T1000 (cell line): ENCODE measurements at regions not wholly inside any gene's neighbourhood (a gene's known extent, or its start where the extent isn't known, plus 50 kb on each side); places are given as distances from the start of the nearest gene placed in this dataset.
"Not testable (repeated sequence)": the region's sequence is repeated elsewhere in the genome, so short reads cannot be mapped to it uniquely, and the experiment has no call there.

ENCODE experiments used
- DNase-seq: peaks from one replicate; lab custom pipeline; 2025; ENCODE audit warnings: mixed read lengths; lab: John Stamatoyannopoulos, UW

DNA sequence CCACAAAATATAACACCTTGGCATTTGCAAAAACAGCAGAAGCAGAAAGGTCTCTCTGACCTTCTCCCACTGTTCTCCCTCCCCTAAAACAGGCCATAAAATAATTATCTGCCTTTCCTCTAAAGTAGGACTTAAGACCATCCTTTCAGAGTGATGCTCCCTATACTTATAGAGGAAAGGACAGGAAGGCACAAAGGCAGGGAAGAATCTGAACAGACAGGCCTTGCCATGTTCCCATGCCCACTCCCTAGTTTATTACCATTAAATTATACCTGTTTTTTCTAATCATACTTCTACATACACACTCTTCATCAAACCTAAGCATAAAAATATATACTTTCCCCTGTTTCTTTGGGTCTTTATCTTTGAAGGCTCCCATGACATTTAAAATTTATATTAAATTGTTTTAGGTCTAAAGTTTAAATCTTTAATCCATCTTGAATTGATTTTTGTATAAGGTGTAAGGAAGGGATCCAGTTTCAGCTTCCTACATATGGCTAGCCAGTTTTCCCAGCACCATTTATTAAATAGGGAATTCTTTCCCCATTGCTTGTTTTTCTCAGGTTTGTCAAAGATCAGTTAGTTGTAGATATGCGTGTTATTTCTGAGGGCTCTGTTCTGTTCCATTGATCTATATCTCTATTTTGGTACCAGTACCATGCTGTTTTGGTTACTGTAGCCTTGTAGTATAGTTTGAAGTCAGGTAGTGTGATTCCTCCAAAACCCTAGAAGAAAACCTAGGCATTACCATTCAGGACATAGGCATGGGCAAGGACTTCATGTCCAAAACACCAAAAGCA is 755.8 kb upstream of the ADGRB3 start:
- not testable (repeated sequence) for DNase-seq

DNA sequence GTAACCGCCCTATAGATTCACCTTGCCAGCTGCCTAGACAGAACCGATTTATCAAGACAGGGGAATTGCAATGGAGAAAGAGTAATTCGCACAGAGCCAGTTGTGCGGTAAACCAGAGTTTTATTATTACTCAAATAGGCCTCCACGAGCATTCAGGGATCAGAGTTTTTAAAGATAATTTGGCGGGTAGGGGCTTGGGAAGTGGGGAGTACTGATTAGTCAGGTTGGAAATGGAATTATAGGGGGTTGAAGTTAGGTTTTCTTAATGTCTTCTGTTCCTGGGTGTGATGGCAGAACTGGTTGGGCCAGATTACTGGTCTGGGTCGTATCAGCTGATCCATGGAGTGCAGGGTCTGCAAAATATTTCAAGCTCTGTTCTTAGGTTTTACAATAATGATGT is 756.9 kb upstream of the ADGRB3 start:
- not testable (repeated sequence) for DNase-seq

DNA sequence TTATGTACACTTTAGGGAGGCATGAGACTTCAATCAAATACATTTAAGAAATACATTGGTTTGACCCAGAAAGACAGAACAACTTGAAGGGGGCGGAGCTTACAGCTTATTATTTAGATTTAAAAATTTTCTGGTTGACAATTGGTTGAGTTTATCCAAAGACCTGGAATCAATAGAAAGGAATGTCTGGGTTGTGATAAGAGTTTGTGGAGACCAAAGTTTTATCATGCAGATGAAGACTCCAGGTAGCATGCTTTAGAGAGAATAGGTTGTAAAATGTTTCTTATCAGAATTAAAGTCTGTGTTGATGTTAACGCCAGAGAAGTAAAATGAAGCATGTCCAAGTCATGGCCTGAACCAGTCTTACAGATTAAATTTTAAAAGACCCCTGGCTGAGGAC is 757.8 kb upstream of the ADGRB3 start:
- DNase-seq = no peak

DNA sequence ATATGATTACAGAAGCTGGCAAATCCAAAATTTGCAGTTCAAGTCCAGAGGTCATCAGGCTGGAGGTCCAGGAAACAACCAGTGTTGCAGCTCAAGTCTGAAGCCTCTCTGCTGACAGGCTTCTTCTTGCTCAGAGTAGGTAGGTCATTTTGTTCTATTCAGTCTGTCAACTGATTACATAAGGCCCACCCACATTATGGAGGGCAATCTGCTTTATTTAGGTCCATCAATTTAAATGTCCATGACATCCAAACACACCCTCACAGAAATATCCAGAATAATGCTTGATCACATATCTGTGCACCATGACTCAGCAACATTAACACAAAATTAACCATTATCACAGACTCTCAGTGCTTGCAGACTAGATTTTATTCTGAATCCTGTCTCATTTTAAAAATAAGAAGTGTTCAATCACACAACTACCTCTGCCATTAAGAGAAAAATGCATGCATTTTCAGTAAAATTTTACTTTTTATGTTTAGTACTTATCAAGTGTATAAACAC is 759.2 kb upstream of the ADGRB3 start:
- DNase-seq = no peak

DNA sequence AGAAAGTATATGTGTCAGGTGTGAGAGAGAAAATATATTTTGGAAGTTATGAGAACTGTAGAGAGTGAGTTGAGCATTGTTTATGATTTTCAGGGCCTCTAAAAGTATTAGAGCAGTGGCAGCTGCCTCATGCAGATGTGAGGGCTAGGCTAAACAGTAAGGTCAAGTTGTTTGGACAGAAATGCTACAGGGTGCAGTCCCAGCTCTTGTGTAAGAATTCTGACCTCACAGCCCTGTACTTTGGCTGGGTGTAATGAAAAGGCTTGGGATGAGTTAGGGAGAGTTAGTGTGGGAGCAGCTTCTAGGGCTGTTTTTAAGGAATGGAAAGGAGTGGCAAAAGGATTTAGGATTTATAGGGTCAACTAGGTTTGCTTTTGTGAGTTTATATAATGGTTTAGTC is 764.8 kb upstream of the ADGRB3 start:
- no peak for DNase-seq

DNA sequence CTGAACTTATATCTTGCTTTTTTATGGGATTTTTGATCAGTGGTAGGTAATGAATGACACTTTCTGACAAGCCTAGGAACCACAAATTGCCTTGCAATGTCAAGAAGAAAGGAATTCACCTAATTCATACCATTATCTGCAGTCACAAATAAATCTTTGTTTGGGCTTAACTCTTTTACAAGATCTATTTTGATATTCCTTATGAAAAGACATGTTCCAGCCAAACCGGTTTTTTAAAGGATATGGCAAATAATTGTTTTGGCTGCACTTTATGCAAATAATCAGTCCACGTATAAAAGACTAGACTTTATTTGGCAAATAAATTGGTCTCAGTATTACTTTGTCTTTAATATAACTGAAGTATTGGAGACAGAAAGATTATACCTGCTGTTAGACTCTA is 771.7 kb upstream of the ADGRB3 start:
- no peak for DNase-seq

DNA sequence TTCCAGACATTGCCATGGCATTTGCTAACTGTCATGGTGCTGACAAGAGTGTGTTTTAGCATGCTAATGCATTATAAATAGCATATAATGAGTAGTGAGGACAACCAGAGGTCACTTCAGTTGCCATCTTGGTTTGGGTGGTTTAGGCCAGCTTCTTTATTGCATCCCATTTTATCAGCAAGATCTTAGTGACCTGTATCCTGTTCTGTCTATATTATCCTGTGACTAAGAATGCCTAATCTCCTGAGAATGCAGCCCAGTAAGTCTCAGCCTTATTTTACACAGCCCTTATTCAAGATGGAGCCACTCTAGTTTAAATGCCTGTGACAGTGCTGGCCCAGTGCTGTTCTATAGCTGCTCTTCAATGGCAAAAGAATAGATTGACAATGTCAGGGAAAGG is 781.0 kb upstream of the ADGRB3 start:
- no peak for DNase-seq

DNA sequence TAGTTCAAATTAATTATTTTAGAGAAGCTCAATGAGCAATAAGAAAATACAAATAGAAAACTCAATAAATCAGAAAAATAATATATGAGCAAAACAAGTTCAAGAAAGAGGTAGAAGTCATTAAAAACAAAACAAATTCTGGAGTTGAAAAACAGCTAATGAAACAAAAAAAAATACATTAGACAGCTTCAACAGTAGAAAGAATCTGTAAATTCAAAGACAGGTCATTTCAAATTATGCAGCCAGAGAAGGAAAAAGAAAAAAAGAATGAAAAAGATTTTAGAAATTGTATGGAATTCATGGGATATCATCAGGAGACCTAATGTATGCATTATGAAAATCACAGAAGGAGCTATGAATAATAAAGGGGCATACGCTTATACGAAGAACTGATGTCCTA is 795.3 kb upstream of the ADGRB3 start:
- no peak for DNase-seq

DNA sequence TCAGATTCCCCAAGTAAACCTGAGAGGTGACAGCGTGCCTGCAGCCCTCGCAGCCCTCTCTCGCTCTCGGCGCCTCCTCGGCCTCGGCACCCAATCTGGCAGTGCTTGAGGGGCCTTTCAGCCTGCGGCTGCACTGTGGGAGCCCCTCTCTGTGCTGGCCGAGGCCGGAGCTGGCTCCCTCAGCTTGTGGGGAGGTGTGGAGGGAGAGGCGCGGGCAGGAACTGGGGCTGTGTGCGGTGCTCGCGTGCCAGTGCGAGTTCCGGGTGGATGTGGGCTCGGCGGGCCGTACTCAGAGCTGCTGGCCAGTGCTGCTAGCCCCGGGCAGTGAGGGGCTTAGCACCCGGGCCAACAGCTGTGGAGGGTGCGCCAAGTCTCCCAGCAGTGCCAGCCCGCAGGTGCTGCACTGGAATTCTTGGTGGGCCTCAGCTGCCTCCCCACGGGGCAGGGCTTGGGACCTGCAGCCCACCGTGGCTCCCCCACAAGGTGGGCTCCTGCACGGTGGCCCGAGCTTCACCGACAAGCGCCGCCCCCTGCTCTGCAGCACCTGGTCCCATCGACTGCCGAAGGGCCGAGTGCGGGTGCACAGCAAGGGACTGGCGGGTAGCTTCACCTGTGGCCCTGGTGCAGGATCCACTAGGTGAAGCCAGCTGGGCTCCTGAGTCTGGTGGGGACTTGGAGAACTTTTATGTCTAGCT is 809.7 kb upstream of the ADGRB3 start:
- DNase-seq = no peak

DNA sequence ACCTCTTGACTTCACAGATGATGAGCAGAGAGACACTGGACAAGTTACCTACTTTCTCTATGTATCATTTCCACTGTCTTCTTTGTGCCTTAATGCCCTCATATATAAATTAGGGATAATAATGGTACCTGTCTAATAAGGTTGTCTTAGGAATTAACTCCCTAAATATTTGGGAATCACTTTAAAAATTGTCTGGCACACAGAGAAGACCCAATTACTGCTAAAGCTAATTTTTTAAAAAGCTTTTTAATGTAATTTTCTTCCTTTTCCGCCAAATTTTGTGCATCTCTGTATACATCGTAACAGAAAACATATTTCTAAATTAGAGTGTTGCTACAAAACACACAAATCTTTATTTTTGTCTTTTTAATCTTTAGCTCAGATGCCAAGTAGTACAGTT is 816.8 kb upstream of the ADGRB3 start:
- no peak for DNase-seq

DNA sequence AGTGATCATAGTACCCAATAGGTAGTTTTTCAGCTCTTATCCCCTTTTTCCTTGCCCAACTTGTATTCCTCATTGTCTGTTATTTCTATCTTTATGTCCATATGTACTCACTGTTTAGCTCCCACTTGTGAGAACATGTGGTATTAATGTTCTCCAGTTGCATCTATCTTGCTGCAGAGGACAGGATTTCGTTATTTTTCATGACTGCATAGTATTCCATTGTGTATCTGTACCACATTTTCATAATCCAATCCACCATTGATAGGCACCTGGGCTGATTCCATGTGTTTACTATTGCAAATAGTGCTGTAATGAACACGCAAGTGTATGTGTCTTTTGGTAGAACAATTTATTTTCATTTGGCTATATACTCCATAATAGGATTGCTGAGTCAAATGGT is 819.5 kb upstream of the ADGRB3 start:
- no peak for DNase-seq

DNA sequence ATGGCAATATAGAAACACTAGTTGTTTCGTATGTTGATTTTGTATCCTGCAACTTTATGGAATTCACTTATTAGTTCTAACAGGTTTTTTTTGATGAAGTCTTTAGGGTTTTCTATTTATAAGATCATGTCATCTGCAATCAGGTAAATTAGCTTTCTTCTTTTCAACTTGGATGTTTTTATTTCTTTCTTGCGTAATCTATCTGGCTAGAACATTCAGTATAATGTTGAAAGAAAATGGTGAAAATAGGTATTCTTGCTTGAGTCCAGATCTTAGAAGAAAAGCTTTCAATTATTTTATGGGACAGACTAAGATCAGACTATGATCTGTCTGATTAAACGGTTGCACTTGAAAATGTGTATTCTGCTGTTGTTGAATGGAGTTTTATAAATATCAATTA is 820.8 kb upstream of the ADGRB3 start:
- no peak for DNase-seq

DNA sequence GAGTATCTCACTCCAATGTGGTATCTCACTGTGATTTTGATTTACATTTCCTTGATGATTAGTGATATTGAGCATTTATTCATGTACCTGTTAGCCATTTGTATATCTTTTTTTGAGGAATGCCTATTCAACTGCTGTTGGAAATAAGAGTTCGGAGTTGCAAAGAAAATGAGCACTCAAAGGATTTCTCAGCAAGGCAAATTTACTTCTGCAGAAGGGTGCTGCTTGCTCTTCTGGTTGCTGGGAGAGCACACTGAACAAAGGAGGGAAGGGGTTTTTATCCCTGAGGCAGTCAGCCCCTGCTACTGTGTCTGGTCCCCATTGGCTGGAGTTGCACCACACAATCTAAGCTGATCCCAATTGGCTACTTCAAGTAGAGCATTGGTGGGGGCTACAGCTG is 822.4 kb upstream of the ADGRB3 start:
- no peak for DNase-seq

DNA sequence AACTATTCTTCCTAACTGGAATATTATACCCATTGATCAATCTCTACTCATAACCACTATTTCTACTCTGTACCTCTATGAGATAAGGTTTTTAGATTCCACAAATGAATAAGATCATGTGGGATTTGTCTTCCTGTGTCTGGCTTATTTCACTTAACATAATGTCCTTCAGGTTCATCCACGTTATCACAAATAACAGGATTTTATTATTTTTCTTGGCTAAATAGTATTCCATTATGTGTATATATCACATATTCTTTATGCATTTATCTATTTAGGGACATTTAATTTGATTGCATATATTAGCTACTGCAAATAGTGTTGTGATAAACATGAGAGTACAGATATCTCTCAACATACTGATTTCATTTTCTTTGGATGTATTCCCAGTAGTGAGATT is 823.0 kb upstream of the ADGRB3 start:
- DNase-seq = no peak

DNA sequence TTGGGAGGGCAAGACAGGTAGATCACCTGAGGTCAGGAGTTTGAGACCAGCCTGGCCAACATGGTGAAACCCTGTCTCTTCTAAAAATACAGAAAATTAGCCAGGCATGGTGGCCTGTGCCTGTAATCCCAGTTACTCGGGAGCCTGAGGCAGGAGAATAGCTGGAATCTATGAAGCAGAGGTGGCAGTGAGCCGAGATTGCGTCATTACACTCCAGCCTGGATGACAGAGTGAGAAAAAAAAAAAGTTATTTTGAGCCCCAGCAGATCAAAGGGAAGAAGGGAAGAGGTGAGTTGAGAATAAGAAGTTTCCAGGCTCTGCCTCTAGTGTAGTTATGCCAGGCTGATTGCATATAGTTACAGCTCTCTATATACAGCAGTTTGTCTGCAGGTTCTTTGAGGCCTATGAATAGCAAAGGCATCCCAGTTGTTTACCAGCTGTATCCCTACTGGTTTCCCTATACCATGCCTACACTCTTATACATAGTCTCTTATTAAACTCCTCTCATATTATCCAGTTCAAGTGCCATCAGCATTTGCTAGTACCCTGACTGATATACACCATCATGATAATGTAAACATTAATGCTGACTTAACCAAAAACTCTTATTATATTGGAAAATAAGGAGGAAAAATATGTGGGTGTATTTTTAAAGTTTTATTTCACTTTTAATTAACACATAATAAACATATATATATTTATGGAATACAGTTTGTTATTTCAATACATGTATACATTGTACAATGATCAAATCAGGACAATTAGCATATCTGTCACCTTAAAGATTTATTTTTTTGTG is 823.6 kb upstream of the ADGRB3 start:
- DNase-seq = no peak

DNA sequence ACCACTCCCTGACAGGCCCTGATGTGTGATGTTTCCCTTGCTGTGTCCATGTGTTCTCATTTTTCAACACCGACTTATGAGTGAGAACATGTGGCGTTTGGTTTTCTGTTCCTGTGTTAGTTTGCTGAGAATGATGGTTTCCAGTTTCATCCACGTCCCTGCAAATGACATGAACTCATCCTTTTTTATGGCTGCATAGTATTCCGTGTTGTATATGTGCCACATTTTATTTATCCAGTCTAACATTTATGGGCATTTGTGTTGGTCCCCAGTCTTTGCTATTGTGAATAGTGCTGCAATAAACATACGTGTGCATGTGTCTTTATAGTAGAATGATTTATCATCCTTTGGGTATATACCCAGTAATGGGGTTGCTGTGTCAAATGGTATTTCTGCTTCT is 830.3 kb upstream of the ADGRB3 start:
- not testable (repeated sequence) for DNase-seq

DNA sequence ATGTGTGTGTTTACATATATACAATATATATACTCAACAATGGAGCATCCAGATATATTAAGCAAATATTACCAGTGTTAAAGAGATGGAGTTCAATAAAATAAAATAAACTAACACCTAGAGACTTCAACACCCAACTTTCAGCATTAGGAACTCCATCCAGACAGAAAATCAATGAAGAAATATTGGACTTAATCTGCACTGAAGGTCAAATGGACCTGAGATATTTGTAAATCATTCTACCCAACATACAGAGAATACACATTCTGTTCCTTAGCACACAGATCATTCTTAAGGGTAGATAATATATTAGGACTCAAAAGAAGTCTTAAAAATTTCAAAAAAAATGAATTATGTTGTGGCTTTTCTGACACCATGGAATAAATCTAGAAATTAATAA is 832.3 kb upstream of the ADGRB3 start:
- no peak for DNase-seq

DNA sequence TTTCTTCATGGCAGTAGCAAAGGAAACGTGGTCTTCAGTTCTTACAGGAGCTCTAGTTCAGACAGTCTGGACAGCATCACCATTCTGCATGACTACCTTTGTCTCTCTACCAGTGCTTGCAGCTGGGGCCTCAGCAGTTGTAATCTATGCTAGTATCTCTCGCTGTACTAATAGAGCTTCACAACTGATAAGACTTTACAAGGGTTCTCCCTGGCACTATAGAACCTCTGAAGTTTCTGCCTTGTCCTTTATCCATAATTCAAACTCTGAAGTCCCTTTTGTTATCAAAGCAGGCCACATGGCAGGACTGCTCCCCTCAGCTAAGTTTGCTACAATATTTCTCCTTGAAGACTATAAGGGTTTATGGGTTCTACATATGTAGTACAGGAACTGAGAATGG is 842.1 kb upstream of the ADGRB3 start:
- DNase-seq = no peak

DNA sequence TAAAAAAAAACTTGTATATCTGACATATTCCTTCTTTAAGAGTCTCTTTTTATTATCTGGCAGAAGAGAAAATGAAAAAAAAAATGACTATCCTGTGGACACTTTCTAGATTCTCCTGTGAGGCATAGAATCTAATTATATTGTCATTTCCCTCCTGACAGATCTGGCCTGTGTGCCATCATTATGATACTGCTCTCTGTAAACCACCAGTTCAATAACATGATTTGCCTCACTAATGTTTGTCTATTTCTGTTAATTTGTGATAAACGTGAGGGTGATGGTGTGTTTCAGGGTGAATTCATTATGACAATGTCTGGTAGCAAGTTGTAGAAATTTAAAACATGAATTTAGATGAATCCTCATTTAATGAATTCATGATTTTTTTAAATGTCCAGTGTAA is 844.5 kb upstream of the ADGRB3 start:
- DNase-seq = no peak

DNA sequence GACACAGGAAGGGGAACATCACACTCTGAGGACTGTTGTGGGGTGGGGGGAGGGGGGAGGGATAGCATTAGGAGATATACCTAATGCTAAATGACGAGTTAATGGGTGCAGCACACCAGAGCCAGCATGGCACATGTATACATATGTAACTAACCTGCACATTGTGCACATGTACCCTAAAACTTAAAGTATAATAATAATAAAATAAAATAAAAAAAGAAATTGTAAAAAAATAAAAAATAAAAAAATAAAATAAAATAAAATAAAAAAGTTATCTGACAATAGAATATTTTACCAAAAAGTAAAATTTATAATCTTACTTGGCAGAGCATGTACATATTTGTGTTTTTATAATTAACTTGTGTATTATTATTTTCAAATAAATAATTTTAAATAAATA is 848.0 kb upstream of the ADGRB3 start:
- not testable (repeated sequence) for DNase-seq

DNA sequence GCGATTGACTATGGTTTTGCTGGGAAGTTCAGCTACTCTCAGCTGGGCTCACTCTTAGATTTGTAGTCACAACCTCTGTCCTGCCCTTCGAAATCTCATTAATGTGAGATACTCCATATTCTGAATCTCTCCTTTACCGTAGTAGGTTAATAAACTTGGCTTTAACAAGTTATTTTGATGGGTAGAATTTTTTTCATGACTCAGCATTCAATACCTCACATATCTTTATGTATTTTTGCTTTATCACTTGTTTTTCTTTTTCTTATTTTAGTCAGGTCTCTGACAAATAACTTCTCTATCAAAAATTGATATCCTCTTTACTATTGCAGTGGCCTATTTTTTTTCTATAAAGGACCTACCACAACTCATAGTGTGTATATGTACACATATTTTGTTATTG is 855.2 kb upstream of the ADGRB3 start:
- no peak for DNase-seq

DNA sequence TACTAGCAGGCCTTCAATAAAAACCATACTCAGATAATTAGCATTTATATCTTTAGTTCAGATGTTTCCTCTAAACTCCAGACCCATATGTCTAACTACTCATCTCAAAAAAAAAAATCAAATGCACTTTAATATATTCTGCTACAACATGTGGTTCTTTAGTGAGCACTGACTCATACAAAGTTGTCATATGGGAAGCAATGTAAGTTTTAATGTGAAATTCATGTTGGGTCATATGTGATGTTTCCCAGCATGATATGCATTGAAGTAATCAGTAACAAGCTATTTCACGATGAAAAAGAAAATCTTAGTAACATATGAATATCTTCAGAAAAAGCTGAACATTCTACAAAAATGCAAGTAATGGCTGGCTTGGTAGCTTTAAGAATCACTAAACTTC is 859.7 kb upstream of the ADGRB3 start:
- DNase-seq = no peak

DNA sequence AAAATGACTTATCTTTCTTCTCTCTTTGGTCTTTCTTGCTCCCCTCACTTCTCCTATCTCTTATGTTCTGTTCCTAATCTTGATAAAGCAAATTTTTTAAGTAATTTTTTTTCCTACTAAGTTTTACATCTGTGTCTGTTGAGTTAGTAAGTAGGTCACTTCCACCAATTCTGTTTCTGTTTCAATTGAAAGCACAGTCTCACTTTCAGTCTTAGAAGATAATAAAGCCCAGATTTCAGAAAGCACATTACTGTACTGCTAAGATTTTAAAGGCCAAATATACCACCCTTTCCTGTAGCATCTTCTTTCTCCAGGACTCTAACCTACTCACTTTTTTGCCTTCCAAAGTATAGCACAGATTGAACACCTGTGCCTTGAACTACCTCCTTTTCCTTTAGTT is 866.1 kb upstream of the ADGRB3 start:
- no peak for DNase-seq
